GM21723 (cell line): ENCODE measurements at regions not wholly inside any gene's neighbourhood (a gene's known extent, or its start where the extent isn't known, plus 50 kb on each side); places are given as distances from the start of the nearest gene placed in this dataset.
"Not testable (repeated sequence)": the region's sequence is repeated elsewhere in the genome, so short reads cannot be mapped to it uniquely, and the experiment has no call there.

Source experiments
- ATAC-seq: cut with Tn5 transposase; IDR thresholded peaks from one replicate; pipeline ENCODE4 v1.9.1; 2021; ENCODE audit warnings: mild to moderate bottlenecking, moderate library complexity; ENCODE audit not compliant: unreplicated experiment

GRCh38 chr2:105691947-105692390 is 52.7 kb upstream of the NCK2 start:
- ATAC-seq, result peak; percentile 61

- no peak for ATAC-seq
Observed at GRCh38 chr2:105690566-105690965, 54.1 kb upstream of the NCK2 start.

- ATAC-seq, result no peak
Observed at GRCh38 chr2:105689484-105689883, 55.2 kb upstream of the NCK2 start.

DNA sequence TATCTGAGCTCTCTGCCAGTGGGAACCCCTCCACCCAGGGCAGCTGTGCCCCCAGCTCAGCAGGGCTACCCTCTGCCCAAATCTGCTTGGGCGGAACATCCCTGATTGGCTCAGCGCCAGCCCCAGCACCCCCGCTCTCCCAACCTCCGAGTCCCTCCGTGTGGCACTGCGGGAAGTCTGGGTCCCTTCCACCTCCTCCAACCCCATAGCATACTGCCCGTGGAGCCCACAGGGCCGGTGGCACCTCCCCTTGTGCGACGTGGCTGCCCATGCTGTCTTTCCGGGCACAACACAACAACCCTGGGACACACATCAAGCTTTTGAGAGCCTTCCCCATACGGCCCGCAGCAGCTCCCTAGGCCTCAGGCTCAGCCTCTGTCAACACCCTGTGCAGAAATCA is 55.8 kb upstream of the NCK2 start:
- ATAC-seq, result no peak

DNA sequence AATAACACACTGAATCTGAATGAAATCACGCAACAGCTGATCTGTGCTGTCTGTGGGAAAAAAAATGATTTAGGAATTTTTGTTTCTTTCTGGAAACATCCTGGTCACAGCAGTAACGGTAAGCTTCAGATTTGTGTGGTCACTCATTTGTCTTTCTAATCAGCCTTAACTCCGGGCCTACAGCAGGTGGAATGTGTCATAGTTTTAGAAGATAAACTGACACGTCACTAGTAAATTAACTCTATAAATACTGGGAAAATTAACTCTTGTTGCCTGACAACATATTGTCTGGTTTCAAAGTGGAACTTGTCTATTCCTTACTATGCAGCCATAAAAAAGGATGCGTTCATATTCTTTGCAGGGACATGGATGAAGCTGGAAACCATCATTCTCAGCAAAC is 58.1 kb upstream of the NCK2 start:
- ATAC-seq, result no peak

DNA sequence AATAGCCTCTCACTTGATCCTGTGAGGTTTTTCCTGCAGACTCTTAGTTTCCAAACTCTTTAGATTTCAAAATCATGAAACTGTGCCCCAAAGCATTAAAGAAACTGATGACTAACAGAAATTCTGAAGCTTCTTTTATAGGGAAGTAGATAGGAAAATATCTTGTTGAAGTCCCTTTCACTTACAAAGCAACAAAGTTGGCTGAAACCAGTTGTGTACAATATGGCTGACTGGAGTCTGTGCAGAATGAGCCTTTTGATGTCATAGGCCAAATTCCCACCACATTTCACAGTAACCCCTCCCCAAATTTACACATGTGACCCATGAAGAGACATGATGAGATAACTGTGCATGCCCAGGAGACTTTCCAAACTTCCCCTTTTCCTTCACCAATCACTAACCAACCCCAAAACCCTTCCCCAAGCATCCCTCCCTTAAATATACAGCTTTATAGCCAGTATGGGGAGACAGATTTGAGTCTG is 61.7 kb upstream of the NCK2 start:
- ATAC-seq, result no peak

DNA sequence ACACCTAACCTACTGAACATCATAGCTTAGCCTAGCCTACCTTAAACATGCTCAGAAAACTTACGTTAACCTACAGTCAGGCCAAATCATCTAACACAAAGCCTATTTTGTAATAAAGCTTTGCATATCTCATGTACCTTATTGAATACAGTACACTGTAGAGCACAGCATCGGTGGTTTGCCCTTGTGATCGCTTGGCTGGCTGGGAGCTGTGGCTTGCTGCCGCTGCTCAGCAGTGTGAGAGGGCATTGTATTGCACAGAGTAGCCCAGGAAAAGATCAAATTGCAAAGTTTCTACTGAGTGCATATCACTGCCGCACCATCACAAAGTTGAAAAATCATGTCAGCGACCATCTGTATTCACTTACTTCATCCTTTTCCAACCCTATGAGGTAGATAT is 62.3 kb upstream of the NCK2 start:
- ATAC-seq, result no peak

DNA sequence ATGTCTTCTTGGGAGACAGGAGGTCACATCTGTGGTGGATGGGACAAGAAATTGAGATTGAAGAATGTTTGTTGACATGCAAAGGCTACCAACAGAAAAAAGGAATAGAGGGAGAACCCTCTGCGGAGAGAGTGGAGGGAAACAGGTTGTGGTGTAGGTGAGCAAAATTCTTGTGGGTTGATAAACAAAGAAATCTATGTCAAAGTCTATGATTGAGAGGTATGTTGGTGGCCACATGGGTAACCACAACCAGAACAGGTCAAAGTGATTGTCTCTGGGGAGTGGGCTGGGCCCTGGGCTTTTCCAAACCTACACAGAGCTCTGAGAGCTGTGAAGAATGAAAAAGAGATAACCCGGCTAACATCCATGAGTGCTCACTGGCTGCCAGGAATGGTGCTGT is 62.8 kb upstream of the NCK2 start:
- ATAC-seq, result no peak

DNA sequence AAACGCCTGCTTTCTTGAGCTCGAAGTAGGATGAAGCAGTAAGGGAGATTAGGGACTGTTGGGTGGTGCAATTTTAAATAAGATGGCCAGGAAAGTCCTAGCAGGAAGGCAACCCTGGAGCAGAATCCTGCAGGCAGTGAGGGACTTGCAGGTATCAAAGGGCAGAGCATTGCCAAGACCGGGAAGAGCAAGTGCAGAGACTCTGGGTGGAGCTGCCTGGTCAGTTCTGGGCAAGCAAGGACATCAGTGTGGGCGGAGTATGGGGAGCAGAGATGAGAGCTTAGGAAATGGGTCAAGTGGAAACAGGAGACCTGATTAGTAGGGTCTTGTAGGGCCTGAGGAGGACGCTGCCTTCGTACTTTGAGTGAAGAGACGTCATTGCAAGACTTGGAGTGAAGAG is 64.4 kb upstream of the NCK2 start:
- ATAC-seq, result no peak

- no peak for ATAC-seq
Observed at GRCh38 chr2:105678346-105678745, 66.4 kb upstream of the NCK2 start.

- no peak for ATAC-seq
Observed at GRCh38 chr2:105677901-105678300, 66.8 kb upstream of the NCK2 start.

DNA sequence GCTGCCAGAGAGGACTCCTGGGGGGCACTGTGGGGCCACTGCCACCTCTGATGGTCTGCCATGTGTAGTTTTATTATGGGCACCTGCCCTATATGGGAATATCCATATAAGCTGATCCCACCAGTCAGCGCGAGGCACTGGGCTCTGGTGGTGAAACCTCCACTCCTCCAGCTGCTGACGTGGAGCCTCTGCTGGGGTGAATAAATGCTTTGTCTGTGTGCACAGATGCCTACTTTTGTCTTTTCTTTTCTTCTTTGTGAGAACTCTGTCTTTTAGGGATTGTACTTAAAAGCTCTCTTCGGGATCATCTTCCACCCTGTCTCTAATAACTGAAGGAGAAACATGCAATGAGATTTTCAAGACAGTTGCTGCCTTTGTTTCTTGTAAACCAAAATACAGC is 68.9 kb upstream of the NCK2 start:
- ATAC-seq, result no peak

GRCh38 chr2:105674859-105675541 is 69.7 kb upstream of the NCK2 start:
- ATAC-seq, result no peak

DNA sequence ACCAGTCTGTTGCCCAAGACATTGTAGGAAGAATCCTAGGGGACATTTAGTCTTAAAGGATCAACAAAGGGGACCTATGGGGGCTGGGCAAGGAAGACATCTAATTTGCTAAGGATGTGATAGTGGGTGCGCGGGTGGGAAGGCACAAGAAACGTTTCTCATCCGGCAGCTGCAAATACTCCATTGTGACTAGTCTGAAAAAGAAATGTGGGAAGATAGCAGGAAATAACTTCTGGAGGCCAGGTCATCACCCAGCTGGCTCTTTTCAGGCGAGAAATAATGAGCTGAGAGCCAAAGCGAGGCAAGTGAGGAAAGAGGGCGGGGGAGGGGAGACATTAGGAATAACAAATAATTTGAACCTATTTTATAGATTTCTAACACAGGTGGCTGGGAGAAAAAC is 70.3 kb upstream of the NCK2 start:
- ATAC-seq, result no peak

- no peak for ATAC-seq
Observed at GRCh38 chr2:105671156-105671555, 73.6 kb upstream of the NCK2 start.

DNA sequence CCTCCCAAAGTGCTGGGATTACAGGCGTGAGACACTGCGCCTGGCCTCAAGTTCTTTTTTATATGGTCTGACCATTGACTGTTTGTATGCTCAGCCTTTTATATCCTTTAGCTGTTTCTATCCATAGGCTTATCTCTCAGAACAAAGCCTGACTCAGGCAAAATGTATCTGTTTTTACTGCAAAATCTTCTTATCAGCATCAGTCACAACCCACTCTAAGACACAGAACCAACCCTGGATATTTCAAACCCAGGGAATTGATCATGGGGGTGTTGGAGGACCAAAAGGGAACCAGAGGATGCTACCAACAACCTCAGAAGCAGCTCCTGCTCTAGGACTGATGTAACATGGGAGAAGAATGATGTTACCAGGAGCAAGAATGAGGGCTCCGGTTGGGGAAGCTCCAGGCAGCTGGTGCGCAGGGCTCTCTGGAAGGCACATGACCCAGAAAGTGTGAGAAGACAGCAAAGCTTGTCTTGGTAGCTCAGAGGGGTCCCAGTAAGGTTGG is 75.3 kb upstream of the NCK2 start:
- no peak for ATAC-seq

DNA sequence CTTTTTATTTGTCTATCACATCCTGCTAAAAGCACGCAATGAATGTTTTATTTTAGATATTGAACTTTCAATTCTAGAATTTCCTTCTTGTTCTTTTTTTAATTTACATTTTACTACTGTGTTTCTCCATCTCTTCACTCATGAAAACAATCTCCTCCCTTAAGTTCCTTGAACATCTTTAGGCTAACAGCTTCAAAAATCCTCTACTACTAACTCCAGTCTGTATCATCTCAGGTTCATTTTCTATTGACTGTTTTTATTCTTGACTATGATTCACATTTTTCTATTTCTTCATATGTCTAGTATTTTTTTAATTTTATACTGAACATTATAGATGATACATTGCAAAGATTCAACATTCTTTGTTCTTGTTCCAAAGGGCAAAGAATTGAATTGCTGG is 79.2 kb upstream of the NCK2 start:
- ATAC-seq, result no peak

DNA sequence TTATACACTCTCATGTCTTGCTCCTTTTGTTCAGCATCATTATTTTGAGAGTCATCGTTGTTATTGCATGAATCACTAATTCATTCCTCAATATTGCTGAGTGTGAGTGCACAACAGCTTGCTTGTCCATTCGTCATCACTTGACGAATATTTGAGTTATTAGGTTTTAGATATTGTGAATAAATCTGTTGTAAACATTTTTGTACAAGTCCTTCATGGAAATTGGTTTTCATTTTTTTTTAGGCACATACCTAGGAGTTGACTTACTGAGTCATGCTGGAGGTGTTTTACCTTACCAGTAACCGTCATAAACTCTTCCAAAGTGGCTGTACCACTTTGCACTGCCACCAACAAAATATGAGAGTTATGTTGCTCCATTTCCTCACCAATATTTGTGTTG is 84.2 kb upstream of the NCK2 start:
- ATAC-seq, result no peak

GRCh38 chr2:105655723-105656606 is 88.7 kb upstream of the NCK2 start:
- ATAC-seq, result not testable (repeated sequence)

- no peak for ATAC-seq
Observed at GRCh38 chr2:105655244-105655643, 89.5 kb upstream of the NCK2 start.

DNA sequence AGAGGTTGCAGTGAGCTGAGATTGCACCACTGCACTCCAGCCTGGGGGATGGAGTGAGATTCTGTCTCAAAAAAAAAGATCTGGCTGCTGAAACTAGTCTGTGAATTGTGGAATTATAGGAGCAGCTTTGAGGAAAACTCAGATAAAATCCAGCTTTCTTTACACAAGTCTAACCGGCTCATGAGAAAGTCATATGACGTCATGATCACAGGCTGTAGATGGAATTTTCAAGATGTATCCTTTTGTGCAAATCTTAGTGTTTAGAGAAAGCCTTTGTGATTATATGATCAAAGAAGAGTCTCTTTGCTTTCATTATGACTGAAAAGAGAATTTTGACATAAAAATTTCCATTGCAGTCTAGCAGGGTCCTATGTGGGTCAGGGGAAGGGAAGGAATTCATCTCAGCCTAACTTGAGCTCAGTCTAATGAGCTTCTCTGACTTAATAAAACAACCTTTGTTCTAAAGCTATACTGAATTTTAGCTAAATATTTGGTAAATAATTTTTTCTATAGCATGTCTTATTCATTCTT is 90.2 kb upstream of the NCK2 start:
- no peak for ATAC-seq

- no peak for ATAC-seq
Observed at GRCh38 chr2:105653302-105653701, 91.4 kb upstream of the NCK2 start.
